K562 (cell line): ENCODE measurements at regions not wholly inside any gene's neighbourhood (a gene's known extent, or its start where the extent isn't known, plus 50 kb on each side); places are given as distances from the start of the nearest gene placed in this dataset.
A peak's percentile ranks its signal among the peaks of the same experiment; 100 is the strongest.

ENCODE experiments used
- ATAC-seq: fragments of 200-7000 bp; cut with Tn5 transposase; 3 replicates; pipeline ENCODE4 v1.9.1; 2020; ENCODE audit warnings: moderate library complexity
- BruUV-seq: library from RNA; stranded (reverse); fragments of 400-500 nt; replicated peaks from 2 replicates; lab custom pipeline; 2021; lab: Mats Ljungman, UMichigan
- CTCF ChIA-PET: fragments of 300-600 bp; formaldehyde crosslinking; extraction: SDS; loops from one replicate; lab custom pipeline; 2021; ENCODE audit warnings: low intra/inter-chr PET ratio; lab: Yijun Ruan, JAX
- POLR2A ChIA-PET: fragments of 300-600, 350-650 bp; sonication (Branson Sonifier 250); formaldehyde crosslinking; extraction: SDS; loops from one replicate; lab custom pipeline; 2021; ENCODE audit warnings: antibody characterized with exemption, inconsistent platforms; lab: Yijun Ruan, JAX
- DNase-seq, 4 experiments: peaks; one replicate each; pipeline versions ENCODE4 v3.0.0 to v3.0.0-alpha.2; 2011 to 2018; ENCODE audit warnings: low spot score in 3 of 4, mixed read lengths in 3 of 4; ENCODE audit errors: extremely low read depth in 1 of 4
- FAIRE-seq: peaks from 2 replicates; lab custom pipeline; 2011; peaks lifted over from hg19 to GRCh38; lab: Jason Lieb, UNC
- H2AFZ ChIP-seq: 2 replicates; pipeline ENCODE4 v1.6.0; 2011; ENCODE audit warnings: low read depth, low read length, control low read depth, inconsistent platforms
- H3K27ac ChIP-seq: fragments of 200-600 bp; 3 replicates; pipeline ENCODE4 v1.8.0; 2011; ENCODE audit warnings: low read depth, mild to moderate bottlenecking, control low read depth, inconsistent platforms, low read length, moderate library complexity, mixed read lengths; ENCODE audit errors: extremely low read depth
- H3K27me3 ChIP-seq, 2 experiments: fragments of 300-600 bp in 1 of 2; 2 replicates in 1 of 2; 3 replicates in 1 of 2; pipeline versions ENCODE4 v1.6.0 to v1.8.0; 2011; ENCODE audit warnings: inconsistent platforms in 2 of 2, low read length in 2 of 2, mild to moderate bottlenecking in 1 of 2, mixed read lengths in 1 of 2, moderate library complexity in 1 of 2; ENCODE audit not compliant: control insufficient read depth in 2 of 2, insufficient read depth in 2 of 2
- H3K36me3 ChIP-seq: fragments of 300-600 bp; 3 replicates; pipeline ENCODE4 v1.8.0; 2011; ENCODE audit warnings: mild to moderate bottlenecking, low read length, inconsistent platforms; ENCODE audit not compliant: control insufficient read depth, insufficient read depth
- H3K4me1 ChIP-seq, 2 experiments: fragments of 200-600 bp in 1 of 2; replicated peaks in 1 of 2; 2 replicates in 1 of 2; 3 replicates in 1 of 2; pipeline versions ENCODE4 v1.5.1 to v1.8.0; 2011; ENCODE audit warnings: inconsistent platforms in 2 of 2, low read length in 2 of 2, mild to moderate bottlenecking in 1 of 2, mixed read lengths in 1 of 2, moderate library complexity in 1 of 2; ENCODE audit not compliant: control insufficient read depth in 2 of 2, insufficient read depth in 2 of 2
- H3K4me2 ChIP-seq: 2 replicates; pipeline ENCODE4 v1.6.1; 2011; ENCODE audit warnings: low read length, control low read depth, inconsistent platforms, mixed read lengths; ENCODE audit not compliant: insufficient read depth
- H3K4me3 ChIP-seq: fragments of 200-600 bp; sonication (generic), shearing (Covaris generic); 2 replicates; pipeline ENCODE4 v1.5.1; 2016; ENCODE audit warnings: control low read depth, inconsistent platforms
- H3K79me2 ChIP-seq: fragments of 200-600 bp; 3 replicates; pipeline ENCODE4 v1.8.0; 2011; ENCODE audit warnings: low read length, inconsistent platforms; ENCODE audit not compliant: control insufficient read depth, insufficient read depth
- H3K9ac ChIP-seq, 2 experiments: 2 replicates each; pipeline versions ENCODE4 v1.6.0 to v1.6.1; 2011; ENCODE audit warnings: low read depth in 2 of 2, low read length in 2 of 2, control low read depth in 1 of 2, inconsistent platforms in 1 of 2, mild to moderate bottlenecking in 1 of 2, mixed read lengths in 1 of 2; ENCODE audit not compliant: insufficient read depth in 1 of 2
- H3K9me1 ChIP-seq: one replicate; pipeline ENCODE4 v1.6.0; 2011; ENCODE audit warnings: inconsistent platforms, mild to moderate bottlenecking, low read length, moderate library complexity; ENCODE audit not compliant: control insufficient read depth, insufficient read depth
- H3K9me3 ChIP-seq: replicated peaks from 2 replicates; pipeline ENCODE4 v1.5.1; 2011; ENCODE audit warnings: low read depth, low read length, inconsistent platforms; ENCODE audit not compliant: control insufficient read depth, insufficient read depth
- H4K20me1 ChIP-seq: replicated peaks from 2 replicates; pipeline ENCODE4 v1.6.1; 2011; ENCODE audit warnings: low read length, inconsistent platforms, mixed read lengths; ENCODE audit not compliant: control insufficient read depth, insufficient read depth
- CREBBP ChIP-seq: IDR thresholded peaks from one replicate; pipeline ENCODE4 v1.6.1; 2012; ENCODE audit warnings: low read depth, mild to moderate bottlenecking, control low read depth, inconsistent platforms, low read length
- HMBOX1 ChIP-seq: sonication (generic); IDR thresholded peaks from 2 replicates; pipeline ENCODE4 v1.6.1; 2016
- JUND ChIP-seq, 2 experiments: IDR thresholded peaks; 2 replicates in 1 of 2; 3 replicates in 1 of 2; pipeline ENCODE4 v1.6.1; 2011; ENCODE audit warnings: borderline replicate concordance in 2 of 2, low read depth in 2 of 2, low read length in 2 of 2, improper control_type of control experiment in 1 of 2, missing biosample characterization in 1 of 2, missing genetic modification characterization in 1 of 2, missing genetic modification reagents in 1 of 2
- NFATC3 ChIP-seq: fragments of 450-650 bp; IDR thresholded peaks from 2 replicates; pipeline ENCODE4 v1.6.1; 2017; ENCODE audit warnings: mild to moderate bottlenecking
- POLR2A ChIP-seq: fragments of 450-650 bp; conservative IDR thresholded peaks from 2 replicates; pipeline ENCODE4 v1.6.1; 2016
- RBM15 ChIP-seq: fragments of 200-400 bp; formaldehyde crosslinking; IDR thresholded peaks from 2 replicates; pipeline ENCODE4 v1.6.1; 2018; ENCODE audit warnings: mild to moderate bottlenecking, low read length, moderate library complexity; ENCODE audit not compliant: insufficient read depth
- SMARCC2 ChIP-seq: fragments of 450-650 bp; IDR thresholded peaks from 2 replicates; pipeline ENCODE4 v1.6.1; 2017; ENCODE audit warnings: antibody characterized with exemption, moderate library complexity, mild to moderate bottlenecking, low read depth
- ZNF12 ChIP-seq: sonication (generic); formaldehyde crosslinking; IDR thresholded peaks from 2 replicates; pipeline ENCODE4 v1.4.0; 2020; ENCODE audit warnings: mild to moderate bottlenecking, missing genetic modification reagents
- WGBS: fragments of 100-300 bp; shearing (Covaris generic); methylation state at CpG from one replicate; pipeline ENCODE4 v1.1.6; 2016; ENCODE audit warnings: low coverage, mixed read lengths; ENCODE audit not compliant: insufficient coverage; ENCODE audit errors: missing lambda C conversion rate; 5-methylcytosine and 5-hydroxymethylcytosine counted together
- in situ Hi-C: fragments of 300-500 bp; cut with MboI; formaldehyde crosslinking; loops from 4 replicates; pipeline ENCODE4 v1.15.0; 2018; ENCODE audit warnings: inconsistent platforms, mixed read lengths
- intact Hi-C: fragments of 100-400 bp; cut with micrococcal nuclease; formaldehyde crosslinking; loops from 2 replicates; pipeline ENCODE4 v1.14.2; 2022
- TF ChIP-seq, protein P1 (sequence below): IDR thresholded peaks from 3 replicates; pipeline ENCODE4 v1.6.1; 2011; ENCODE audit warnings: borderline replicate concordance, mild to moderate bottlenecking, moderate library complexity; ENCODE audit not compliant: insufficient read length; ENCODE audit errors: extremely low read depth
- TF ChIP-seq, protein P2 (sequence below): fragments of 250-450 bp; sonication (Bioruptor Pico); IDR thresholded peaks from 2 replicates; pipeline ENCODE4 v1.4.0; 2020; ENCODE audit warnings: borderline replicate concordance
- TF ChIP-seq, protein P3 (sequence below): fragments of 250-450 bp; sonication (Bioruptor Pico); IDR thresholded peaks from 2 replicates; pipeline ENCODE4 v1.4.0; 2020; ENCODE audit warnings: mild to moderate bottlenecking, moderate library complexity

DNA sequence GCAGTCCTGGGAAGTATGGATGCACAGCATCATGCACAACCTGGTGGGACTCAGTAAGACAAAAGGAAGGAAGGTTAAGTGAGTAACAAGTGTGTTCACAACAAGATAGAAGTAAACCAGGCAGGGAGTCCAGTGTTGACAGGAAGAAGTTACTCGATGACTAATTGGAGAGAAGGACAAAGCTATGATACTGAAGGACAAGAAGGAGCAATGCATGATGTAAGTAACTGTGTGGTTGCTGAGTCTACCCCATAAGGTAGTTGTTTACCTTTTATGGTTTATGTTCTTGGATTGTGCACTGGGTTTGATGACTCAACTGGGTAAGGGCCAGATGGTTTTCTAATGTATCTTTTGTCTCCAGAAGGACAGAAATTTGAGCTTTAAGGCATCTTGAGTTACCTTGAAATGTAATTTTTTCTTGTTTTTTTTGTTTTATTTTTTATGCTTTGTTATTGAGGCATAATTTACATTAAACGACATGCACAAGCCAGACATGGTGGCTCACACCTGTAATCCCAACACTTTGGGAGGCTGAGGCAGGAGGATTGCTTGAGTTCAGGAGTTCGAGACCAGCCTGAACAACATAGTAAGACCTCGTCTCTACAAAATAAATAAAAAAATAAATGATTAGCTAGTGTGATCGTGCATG, 89.2 kb upstream of the CAST start:
- under 1% methylated on average over 5 of the region's 5 CpGs for WGBS
- intact Hi-C loops, result no loop called here
- Histone ChIP-seq H3K36me3 (no peaks in the 10 kb centered on the region), H4K20me1 (no peaks in the 10 kb centered on the region), H3K9me3 (no peaks in the 10 kb centered on the region), H3K9me1 (no peaks in the 10 kb centered on the region), H3K4me3 (no peak overlapping the region), H3K79me2 (no peaks in the 10 kb centered on the region), H2AFZ (no peak overlapping the region), H3K4me2 (no peak overlapping the region), H3K9ac (no peak overlapping the region), H3K4me1 (no peaks in the 10 kb centered on the region), H3K27me3 (peaks cover 0 to 3% of the 10 kb centered on the region in 2 experiments; a peak in 1 of 5 replicates), H3K27ac (no peak overlapping the region)
- peak in 1 of 4 experiments; percentile 3 for DNase-seq
- no TSS peak for BruUV-seq
- ATAC-seq, result peak; percentile 45; the same call in 2 of the 3 replicates
- ChIA-PET CTCF (no interaction called here), POLR2A (interaction anchor here (0.8 kb wide), 2 partner anchors 14 to 22 kb away, joined by 3 read pairs; no protein-coding TSS in a partner anchor)
- FAIRE-seq, result peak; percentile 6
- in situ Hi-C loops, result no loop called here
- TF ChIP-seq POLR2A (no peak), JUND (IDR thresholded peaks at IDR 0.05; ENCODE audit: borderline replicate concordance, low read depth, low read length) (peak; percentile 44; the same call in 1 of the 2 replicates), JUND (tag; IDR thresholded peaks at IDR 0.05; ENCODE audit: borderline replicate concordance, low read depth, low read length) (peak; percentile 18; the same call in 1 of the 3 replicates), RBM15 (no peak), ZNF12 (CRISPR knock-in tag) (no peak), SMARCC2 (no peak), NFATC3 (no peak), CREBBP (no peak), HMBOX1 (peak; percentile 75)
- TF ChIP-seq, protein P1, sequence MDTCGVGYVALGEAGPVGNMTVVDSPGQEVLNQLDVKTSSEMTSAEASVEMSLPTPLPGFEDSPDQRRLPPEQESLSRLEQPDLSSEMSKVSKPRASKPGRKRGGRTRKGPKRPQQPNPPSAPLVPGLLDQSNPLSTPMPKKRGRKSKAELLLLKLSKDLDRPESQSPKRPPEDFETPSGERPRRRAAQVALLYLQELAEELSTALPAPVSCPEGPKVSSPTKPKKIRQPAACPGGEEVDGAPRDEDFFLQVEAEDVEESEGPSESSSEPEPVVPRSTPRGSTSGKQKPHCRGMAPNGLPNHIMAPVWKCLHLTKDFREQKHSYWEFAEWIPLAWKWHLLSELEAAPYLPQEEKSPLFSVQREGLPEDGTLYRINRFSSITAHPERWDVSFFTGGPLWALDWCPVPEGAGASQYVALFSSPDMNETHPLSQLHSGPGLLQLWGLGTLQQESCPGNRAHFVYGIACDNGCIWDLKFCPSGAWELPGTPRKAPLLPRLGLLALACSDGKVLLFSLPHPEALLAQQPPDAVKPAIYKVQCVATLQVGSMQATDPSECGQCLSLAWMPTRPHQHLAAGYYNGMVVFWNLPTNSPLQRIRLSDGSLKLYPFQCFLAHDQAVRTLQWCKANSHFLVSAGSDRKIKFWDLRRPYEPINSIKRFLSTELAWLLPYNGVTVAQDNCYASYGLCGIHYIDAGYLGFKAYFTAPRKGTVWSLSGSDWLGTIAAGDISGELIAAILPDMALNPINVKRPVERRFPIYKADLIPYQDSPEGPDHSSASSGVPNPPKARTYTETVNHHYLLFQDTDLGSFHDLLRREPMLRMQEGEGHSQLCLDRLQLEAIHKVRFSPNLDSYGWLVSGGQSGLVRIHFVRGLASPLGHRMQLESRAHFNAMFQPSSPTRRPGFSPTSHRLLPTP, result no peak
- TF ChIP-seq, protein P2, sequence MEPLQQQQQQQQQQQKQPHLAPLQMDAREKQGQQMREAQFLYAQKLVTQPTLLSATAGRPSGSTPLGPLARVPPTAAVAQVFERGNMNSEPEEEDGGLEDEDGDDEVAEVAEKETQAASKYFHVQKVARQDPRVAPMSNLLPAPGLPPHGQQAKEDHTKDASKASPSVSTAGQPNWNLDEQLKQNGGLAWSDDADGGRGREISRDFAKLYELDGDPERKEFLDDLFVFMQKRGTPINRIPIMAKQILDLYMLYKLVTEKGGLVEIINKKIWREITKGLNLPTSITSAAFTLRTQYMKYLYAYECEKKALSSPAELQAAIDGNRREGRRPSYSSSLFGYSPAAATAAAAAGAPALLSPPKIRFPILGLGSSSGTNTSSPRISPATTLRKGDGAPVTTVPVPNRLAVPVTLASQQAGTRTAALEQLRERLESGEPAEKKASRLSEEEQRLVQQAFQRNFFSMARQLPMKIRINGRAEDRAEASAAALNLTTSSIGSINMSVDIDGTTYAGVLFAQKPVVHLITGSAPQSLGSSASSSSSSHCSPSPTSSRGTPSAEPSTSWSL (CRISPR knock-in tag), result no peak
- TF ChIP-seq, protein P3, sequence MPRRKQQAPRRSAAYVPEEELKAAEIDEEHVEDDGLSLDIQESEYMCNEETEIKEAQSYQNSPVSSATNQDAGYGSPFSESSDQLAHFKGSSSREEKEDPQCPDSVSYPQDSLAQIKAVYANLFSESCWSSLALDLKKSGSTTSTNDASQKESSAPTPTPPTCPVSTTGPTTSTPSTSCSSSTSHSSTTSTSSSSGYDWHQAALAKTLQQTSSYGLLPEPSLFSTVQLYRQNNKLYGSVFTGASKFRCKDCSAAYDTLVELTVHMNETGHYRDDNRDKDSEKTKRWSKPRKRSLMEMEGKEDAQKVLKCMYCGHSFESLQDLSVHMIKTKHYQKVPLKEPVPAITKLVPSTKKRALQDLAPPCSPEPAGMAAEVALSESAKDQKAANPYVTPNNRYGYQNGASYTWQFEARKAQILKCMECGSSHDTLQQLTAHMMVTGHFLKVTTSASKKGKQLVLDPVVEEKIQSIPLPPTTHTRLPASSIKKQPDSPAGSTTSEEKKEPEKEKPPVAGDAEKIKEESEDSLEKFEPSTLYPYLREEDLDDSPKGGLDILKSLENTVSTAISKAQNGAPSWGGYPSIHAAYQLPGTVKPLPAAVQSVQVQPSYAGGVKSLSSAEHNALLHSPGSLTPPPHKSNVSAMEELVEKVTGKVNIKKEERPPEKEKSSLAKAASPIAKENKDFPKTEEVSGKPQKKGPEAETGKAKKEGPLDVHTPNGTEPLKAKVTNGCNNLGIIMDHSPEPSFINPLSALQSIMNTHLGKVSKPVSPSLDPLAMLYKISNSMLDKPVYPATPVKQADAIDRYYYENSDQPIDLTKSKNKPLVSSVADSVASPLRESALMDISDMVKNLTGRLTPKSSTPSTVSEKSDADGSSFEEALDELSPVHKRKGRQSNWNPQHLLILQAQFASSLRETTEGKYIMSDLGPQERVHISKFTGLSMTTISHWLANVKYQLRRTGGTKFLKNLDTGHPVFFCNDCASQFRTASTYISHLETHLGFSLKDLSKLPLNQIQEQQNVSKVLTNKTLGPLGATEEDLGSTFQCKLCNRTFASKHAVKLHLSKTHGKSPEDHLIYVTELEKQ (CRISPR knock-in tag), result no peak
